B cell (primary cell): ENCODE measurements at regions not wholly inside any gene's neighbourhood (a gene's known extent, or its start where the extent isn't known, plus 50 kb on each side); places are given as distances from the start of the nearest gene placed in this dataset.

ENCODE experiments used
- EZH2 ChIP-seq: IDR thresholded peaks from 2 replicates; pipeline ENCODE4 v1.6.1; 2012; ENCODE audit warnings: borderline replicate concordance, low read depth, mild to moderate bottlenecking, moderate library complexity, low read length; ENCODE audit not compliant: insufficient read depth, poor library complexity, severe bottlenecking
- TF ChIP-seq, protein P1 (sequence below): fragments of 200-600 bp; IDR thresholded peaks from one replicate; pipeline ENCODE4 v1.8.0; 2022; ENCODE audit warnings: antibody characterized with exemption, mild to moderate bottlenecking

GRCh38 chr5:108487951-108488350, 106.1 kb upstream of the FBXL17 start:
- TF ChIP-seq, protein P1, sequence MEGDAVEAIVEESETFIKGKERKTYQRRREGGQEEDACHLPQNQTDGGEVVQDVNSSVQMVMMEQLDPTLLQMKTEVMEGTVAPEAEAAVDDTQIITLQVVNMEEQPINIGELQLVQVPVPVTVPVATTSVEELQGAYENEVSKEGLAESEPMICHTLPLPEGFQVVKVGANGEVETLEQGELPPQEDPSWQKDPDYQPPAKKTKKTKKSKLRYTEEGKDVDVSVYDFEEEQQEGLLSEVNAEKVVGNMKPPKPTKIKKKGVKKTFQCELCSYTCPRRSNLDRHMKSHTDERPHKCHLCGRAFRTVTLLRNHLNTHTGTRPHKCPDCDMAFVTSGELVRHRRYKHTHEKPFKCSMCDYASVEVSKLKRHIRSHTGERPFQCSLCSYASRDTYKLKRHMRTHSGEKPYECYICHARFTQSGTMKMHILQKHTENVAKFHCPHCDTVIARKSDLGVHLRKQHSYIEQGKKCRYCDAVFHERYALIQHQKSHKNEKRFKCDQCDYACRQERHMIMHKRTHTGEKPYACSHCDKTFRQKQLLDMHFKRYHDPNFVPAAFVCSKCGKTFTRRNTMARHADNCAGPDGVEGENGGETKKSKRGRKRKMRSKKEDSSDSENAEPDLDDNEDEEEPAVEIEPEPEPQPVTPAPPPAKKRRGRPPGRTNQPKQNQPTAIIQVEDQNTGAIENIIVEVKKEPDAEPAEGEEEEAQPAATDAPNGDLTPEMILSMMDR: no peak
- TF ChIP-seq EZH2: no peak
